GM18499 (cell line): ENCODE measurements at regions not wholly inside any gene's neighbourhood (a gene's known extent, or its start where the extent isn't known, plus 50 kb on each side); places are given as distances from the start of the nearest gene placed in this dataset.

Experiments used
- ATAC-seq: cut with Tn5 transposase; IDR thresholded peaks from one replicate; pipeline ENCODE4 v1.9.1; 2021; ENCODE audit warnings: moderate number of reproducible peaks; ENCODE audit not compliant: insufficient read depth, unreplicated experiment

DNA sequence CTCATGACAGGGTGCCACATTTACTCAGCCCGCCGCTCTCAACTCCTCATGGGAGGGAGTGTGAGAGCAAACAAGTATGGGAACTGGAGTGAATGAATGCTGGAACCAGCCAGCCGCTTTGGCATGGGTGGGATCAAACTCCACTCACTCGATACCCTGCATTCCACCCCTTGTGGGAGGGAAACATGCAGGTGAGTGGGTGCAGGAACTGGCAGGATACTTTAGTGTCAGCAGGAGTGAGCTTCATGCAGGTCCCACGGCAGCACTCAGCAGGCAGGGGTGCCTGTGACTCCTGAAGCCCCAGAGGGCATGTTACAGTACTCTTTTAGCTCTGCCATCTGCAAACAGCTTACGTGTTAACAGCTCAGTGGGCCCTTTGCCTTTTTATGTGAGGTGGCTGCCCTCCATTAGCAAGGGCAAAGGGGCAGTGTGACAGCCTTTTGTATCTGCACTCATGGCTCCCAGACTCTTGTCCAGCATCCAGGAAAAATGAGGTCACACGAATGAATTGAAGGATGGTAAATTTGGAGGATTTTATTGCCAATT lies 433.2 kb upstream of the NMUR2 start:
- ATAC-seq = no peak

DNA sequence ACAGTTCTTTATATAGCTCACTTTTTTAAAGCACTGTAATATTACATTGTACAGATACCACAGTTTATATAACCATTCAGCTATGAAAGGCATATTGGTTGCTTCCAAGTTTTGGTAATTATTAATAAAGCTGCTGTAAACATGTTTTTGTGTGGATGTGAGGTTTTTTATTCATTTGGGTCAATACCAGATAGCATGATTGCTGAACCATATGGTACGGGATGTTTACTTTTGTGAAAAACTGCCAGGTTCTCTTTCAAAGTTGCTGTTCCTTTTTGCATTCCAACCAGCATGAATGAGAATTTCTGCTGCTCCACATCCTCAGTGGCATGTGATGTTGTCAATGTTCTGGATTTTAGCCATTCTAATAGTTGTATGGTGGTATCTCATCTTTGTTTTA lies 439.6 kb upstream of the NMUR2 start:
- ATAC-seq = no peak

DNA sequence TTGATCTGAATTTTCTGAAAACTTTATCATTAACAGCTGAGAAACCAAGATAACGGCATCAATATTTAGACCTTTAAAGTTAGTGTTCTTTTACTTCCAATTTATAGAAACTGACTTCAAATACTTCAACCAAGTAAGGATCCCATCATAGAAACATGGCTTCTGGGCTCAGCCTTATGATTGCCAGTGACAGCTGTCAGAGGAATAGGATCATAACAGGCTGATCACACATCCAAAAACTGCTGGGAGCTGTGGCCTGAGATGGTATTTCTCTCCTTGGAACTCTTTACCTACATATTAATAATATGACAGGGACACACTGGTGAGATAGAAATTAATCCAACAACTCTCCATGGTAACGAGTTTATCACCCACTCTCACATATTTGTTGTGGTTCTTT lies 448.3 kb upstream of the NMUR2 start:
- no peak for ATAC-seq

- no peak for ATAC-seq
Observed at GRCh38 chr5:152855441-152855840, 450.4 kb upstream of the NMUR2 start.

GRCh38 chr5:152861231-152861630 lies 456.2 kb upstream of the NMUR2 start:
- ATAC-seq = no peak

DNA sequence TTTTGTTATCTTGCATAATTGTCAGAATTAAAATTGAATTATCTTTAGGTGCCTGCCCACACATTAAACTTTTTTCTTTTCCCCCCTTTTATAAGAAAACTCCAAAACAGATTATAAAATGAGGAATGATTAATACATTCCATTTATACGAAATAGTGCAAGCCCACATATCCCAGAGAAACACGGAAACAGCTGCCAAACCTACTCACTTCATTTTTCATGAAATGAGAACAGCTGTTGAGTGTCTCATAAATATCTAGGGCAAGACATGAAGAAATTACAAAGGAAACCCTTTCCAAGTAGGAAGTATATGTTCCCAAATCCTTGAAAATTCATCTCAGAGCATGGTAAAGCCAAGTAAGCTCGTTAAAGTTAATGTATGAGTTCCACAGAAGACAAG lies 459.4 kb upstream of the NMUR2 start:
- no peak for ATAC-seq

- no peak for ATAC-seq
Observed at GRCh38 chr5:152864991-152865390, 459.9 kb upstream of the NMUR2 start.

DNA sequence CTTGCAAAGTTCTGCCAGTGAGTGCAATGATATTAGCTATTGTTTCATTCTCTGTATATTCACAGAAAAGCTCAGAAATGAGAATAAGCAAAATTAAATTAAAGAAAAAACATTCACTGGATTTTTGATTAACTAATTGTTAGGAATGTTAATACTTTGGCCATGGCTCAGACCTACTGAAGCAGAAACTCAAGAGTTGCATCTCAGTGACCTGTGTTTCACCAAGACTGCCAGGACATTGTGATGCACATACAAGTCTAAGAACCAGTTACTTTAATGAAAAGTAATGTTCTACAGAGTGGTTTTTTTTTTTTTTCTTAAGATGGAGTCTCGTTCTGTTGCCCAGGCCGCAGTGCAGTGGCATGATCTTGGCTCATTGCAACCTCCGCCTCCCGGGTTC lies 464.9 kb upstream of the NMUR2 start:
- ATAC-seq = no peak

GRCh38 chr5:152882621-152883020 lies 477.5 kb upstream of the NMUR2 start:
- no peak for ATAC-seq

GRCh38 chr5:152883066-152883775 lies 478.1 kb upstream of the NMUR2 start:
- no peak for ATAC-seq

GRCh38 chr5:152884006-152884405 lies 478.9 kb upstream of the NMUR2 start:
- ATAC-seq = no peak

GRCh38 chr5:152900332-152900731 lies 495.3 kb upstream of the NMUR2 start:
- ATAC-seq = no peak

GRCh38 chr5:152901754-152902153 lies 496.7 kb upstream of the NMUR2 start:
- no peak for ATAC-seq

- ATAC-seq = no peak
Observed at GRCh38 chr5:152905286-152905685, 500.2 kb upstream of the NMUR2 start.

- no peak for ATAC-seq
Observed at GRCh38 chr5:152907488-152908245, 502.6 kb upstream of the NMUR2 start.

DNA sequence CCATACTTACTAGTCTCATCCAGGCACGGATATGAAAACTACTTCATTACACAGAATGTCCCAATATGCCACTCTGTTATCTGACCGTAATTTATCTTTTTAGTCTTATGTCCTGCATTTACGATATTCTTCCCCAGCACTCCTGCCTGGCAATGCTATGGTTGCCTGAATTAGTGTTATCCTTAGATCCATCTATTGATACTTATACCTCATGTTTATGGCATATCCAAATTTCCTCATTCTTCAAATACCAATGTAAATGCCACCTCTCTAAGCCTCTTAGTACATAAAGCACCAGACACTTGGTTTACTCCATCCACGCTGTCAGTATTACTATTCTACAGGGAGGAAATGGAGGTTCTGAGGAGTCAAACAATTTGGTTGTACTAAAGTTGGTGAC lies 507.8 kb upstream of the NMUR2 start:
- ATAC-seq = no peak

DNA sequence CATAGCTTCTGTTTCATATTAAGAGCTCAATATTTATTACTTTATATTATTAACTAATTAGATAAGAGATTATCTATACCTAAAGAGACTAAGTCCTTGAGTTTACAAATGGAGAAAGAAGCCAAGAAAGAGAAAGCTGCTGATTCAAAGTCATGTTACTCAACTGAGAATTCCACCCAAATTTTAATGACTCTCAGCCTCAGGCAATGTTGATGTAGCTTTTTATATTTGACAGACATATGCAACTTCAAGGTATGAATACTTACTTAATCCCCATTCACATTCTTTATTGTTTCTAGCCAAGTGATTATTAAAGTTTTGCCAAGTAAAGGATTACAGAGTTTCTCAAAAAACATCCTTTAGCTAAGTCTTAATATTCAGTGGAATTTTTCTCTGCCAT lies 527.5 kb upstream of the NMUR2 start:
- no peak for ATAC-seq

GRCh38 chr5:152933056-152933455 lies 528.0 kb upstream of the NMUR2 start:
- ATAC-seq = no peak

DNA sequence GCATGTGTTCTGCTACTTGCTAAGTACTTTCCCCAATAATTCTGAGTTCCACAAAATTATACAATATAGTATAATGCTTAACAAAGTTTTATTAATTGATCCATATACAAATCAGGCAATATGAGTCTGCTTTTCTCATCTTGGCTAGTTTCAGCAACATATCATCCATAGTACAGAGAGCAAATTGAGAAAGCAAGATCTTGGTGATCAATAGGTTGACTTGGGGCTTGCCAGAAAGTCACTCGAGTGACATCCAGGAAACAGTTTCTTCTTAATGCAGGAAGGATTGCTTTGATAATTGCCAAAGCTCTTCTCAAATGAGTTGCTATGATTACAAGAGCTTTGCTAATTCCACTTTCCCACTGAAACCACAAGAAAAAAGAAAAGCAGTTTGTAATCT lies 533.6 kb upstream of the NMUR2 start:
- no peak for ATAC-seq

DNA sequence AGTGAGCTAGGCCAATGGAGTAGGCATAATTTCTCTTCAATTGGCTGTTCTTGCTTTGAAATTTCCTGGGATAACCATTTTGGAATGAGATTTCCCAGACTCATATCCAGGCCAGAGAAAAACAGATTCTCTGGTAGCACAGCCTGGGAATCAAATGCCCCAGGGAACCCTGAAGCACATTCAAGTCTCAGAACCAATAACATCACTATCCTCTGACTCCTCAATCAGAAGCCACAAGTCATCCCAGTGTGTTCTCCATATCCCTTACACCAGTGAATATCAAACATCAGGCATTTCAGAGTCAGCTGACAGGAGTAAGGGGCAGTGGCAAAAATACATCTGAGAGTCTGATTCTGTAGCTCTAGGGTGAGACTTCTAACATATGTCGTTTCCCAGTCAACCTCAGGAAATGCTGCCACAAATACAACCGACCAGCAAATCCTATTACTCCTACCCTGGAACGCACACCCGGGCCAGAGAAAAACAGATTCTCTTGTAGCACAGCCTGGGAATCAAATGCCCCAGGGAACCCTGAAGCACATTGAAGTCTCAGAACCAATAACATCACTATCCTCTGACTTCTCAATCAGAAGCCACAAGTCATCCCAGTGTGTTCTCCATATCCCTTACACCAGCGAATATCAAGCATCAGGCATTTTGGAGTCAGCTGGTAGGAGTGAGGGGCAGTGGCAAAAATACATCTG lies 537.7 kb upstream of the NMUR2 start:
- ATAC-seq = no peak
